ENCODE measurements at regions not wholly inside any gene's neighbourhood (a gene's known extent, or its start where the extent isn't known, plus 50 kb on each side); places are given as distances from the start of the nearest gene placed in this dataset.

DNA sequence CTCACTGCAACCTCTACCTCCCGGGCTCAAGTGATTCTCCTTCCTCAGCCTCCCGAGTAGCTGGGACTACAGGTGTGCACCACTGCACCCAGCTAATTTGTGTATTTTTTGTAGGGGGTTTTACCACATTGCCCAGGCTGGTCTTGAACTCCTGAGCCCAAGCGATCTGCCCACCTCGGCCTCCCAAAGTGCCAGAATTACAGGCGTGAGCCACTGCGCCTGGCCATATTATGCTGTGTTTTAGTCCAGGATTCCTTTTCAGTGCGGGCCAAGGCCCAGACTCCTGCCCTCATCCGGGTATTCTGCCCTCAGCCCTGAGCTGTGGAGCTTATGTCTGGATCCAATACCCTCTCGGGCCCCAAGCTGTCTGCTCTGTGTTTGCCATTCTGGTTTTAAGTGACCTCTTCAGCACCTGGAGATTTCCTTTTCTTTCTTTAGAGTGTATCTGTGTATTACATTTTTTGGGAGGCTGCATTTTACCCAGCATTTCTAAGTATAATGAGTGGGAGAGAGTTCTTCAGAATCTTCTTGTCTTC lies 114.9 kb downstream of the BUB3 start:
- H3K23me2 ChIP-seq (ENCODE audit: low read depth, low read length): no peaks in the 10 kb centered on the region
- H3K56ac ChIP-seq (replicated peaks; ENCODE audit: insufficient read length, low read depth, low read length): no peak overlapping the region
- no peak overlapping the region for H3K9ac ChIP-seq (replicated peaks in 1 of 4; ENCODE audit: extremely low read depth in 1 of 4, low read depth in 3 of 4, low read length in 3 of 4)
- H2AK5ac ChIP-seq (ENCODE audit: low read depth, low read length): no peak overlapping the region
- no peaks in the 10 kb centered on the region for H3K36me3 ChIP-seq (ENCODE audit: control insufficient read depth in 2 of 4, insufficient read depth in 4 of 4, low read length in 3 of 4)
- H3K23ac ChIP-seq (ENCODE audit: insufficient read length): no peak overlapping the region
- CTCF ChIA-PET (ENCODE audit: partially characterized antibody): interaction anchor here (0.7 to 2.0 kb wide), 3 partner anchors 10 to 218 kb away, joined by 3 to 5 read pairs (median 3); no protein-coding TSS in a partner anchor
- no peaks in the 10 kb centered on the region for H3K79me2 ChIP-seq (ENCODE audit: control insufficient read depth in 1 of 2, insufficient read depth in 2 of 2, low read length in 2 of 2)
- H3K14ac ChIP-seq (ENCODE audit: insufficient read length): no peak overlapping the region
- FAIRE-seq: no peak
- H4K91ac ChIP-seq (replicated peaks; ENCODE audit: insufficient read length, low read length): no peak overlapping the region
- H4K5ac ChIP-seq (ENCODE audit: insufficient read length, low read depth, low read length): no peak overlapping the region
- POLR2A ChIA-PET (ENCODE audit: partially characterized antibody): no interaction called here
- H2BK15ac ChIP-seq (ENCODE audit: low read length): no peak overlapping the region
- H3K18ac ChIP-seq (ENCODE audit: extremely low read depth, low read length): no peak overlapping the region
- H2AFZ ChIP-seq (ENCODE audit: low read length): no peak overlapping the region
- no peak overlapping the region for H2BK20ac ChIP-seq (ENCODE audit: low read length)
- H4K20me1 ChIP-seq (replicated peaks in 1 of 2; ENCODE audit: control insufficient read depth in 1 of 2, insufficient read depth in 2 of 2, low read length in 2 of 2): peaks cover 0 to 2% of the 10 kb centered on the region in 2 experiments
- H2BK5ac ChIP-seq (ENCODE audit: low read depth, low read length): no peak overlapping the region
- 92% methylated on average over 9 of the region's 9 CpGs; no CpG with 5 or more reads in 1 of the 2 experiments for WGBS, 2 experiments (ENCODE audit: extremely low coverage in 1 of 2, insufficient coverage in 1 of 2, insufficient read length in 1 of 2, insufficient replicate concordance in 2 of 2, low coverage in 1 of 2, low lambda C conversion rate in 2 of 2, missing lambda C conversion rate in 1 of 2)
- H3K4me2 ChIP-seq (ENCODE audit: insufficient read depth in 1 of 2, low read depth in 2 of 2, low read length in 2 of 2): no peak overlapping the region
- H3K9me3 ChIP-seq (ENCODE audit: insufficient read depth in 2 of 2, low read depth in 1 of 2, low read length in 1 of 2): no peaks in the 10 kb centered on the region
- no peak for DNase-seq (ENCODE audit: low read depth in 1 of 2, low spot score in 2 of 2)
- no peak overlapping the region for H3K4me3 ChIP-seq (ENCODE audit: extremely low read depth in 1 of 4, insufficient read depth in 2 of 4, low read depth in 3 of 4, low read length in 4 of 4)
- H3K4ac ChIP-seq (replicated peaks; ENCODE audit: insufficient read length, low read depth, low read length): no peak overlapping the region
- H4K8ac ChIP-seq (ENCODE audit: extremely low read depth, insufficient read depth, low read length): no peak overlapping the region
- no peak overlapping the region for H3K27ac ChIP-seq (ENCODE audit: low read depth, low read length)
- no peaks in the 10 kb centered on the region for H3K79me1 ChIP-seq (ENCODE audit: low read depth, low read length)
- H3K4me1 ChIP-seq (replicated peaks in 1 of 4; ENCODE audit: control insufficient read depth in 3 of 4, insufficient read depth in 4 of 4, low read length in 3 of 4): no peaks in the 10 kb centered on the region
- no peak overlapping the region for H2BK12ac ChIP-seq (ENCODE audit: low read depth, low read length)
- H3K27me3 ChIP-seq (replicated peaks in 1 of 4; ENCODE audit: control insufficient read depth in 3 of 4, extremely low read depth in 1 of 4, insufficient read depth in 3 of 4, low read length in 3 of 4): no peaks in the 10 kb centered on the region
- no peak overlapping the region for H2BK120ac ChIP-seq (replicated peaks; ENCODE audit: low read depth, low read length)
- TF ChIP-seq CBX8 (IDR thresholded peaks at IDR 0.05; ENCODE audit: borderline replicate concordance, low read depth, low read length) (no peak), POLR2A (IDR thresholded peaks at IDR 0.05; ENCODE audit: control extremely low read depth in 1 of 2, low read depth in 2 of 2, low read length in 2 of 2) (no peak), KDM1A (IDR thresholded peaks at IDR 0.05; ENCODE audit: borderline replicate concordance, low read length) (no peak), MAFK (IDR thresholded peaks at IDR 0.05; ENCODE audit: low read depth, low read length) (no peak), JUN (IDR thresholded peaks at IDR 0.05; ENCODE audit: low read depth, low read length) (no peak), FOSL1 (IDR thresholded peaks at IDR 0.05; ENCODE audit: insufficient read depth, low read depth, low read length) (no peak), CHD2 (IDR thresholded peaks at IDR 0.05; ENCODE audit: low read length) (no peak), PHF8 (conservative IDR thresholded peaks at IDR 0.05; ENCODE audit: low read depth, low read length) (no peak), BCL11A (IDR thresholded peaks at IDR 0.05; ENCODE audit: low read depth in 2 of 2, low read length in 2 of 2) (no peak), HDAC6 (IDR thresholded peaks at IDR 0.05; ENCODE audit: low read depth, low read length) (no peak), EP300 (IDR thresholded peaks at IDR 0.05; ENCODE audit: borderline replicate concordance in 1 of 2, low read depth in 2 of 2, low read length in 2 of 2) (no peak), HDAC2 (IDR thresholded peaks at IDR 0.05; ENCODE audit: borderline replicate concordance in 1 of 2, low read depth in 2 of 2, low read length in 2 of 2) (no peak), KDM5A (IDR thresholded peaks at IDR 0.05; ENCODE audit: low read length) (no peak), ATF3 (IDR thresholded peaks at IDR 0.05; ENCODE audit: insufficient read depth, low read depth, low read length) (no peak)

Data from H1 (cell line).